ENCODE measurements at regions not wholly inside any gene's neighbourhood (a gene's known extent, or its start where the extent isn't known, plus 50 kb on each side); places are given as distances from the start of the nearest gene placed in this dataset.

- Histone ChIP-seq H4K20me1 (replicated peaks in 1 of 2; ENCODE audit: control insufficient read depth in 1 of 2, insufficient read depth in 2 of 2, low read length in 2 of 2) (no peaks in the 10 kb centered on the region), H3K27me3 (replicated peaks in 1 of 4; ENCODE audit: control insufficient read depth in 3 of 4, extremely low read depth in 1 of 4, insufficient read depth in 3 of 4, low read length in 3 of 4) (no peaks in the 10 kb centered on the region), H3K36me3 (ENCODE audit: control insufficient read depth in 2 of 4, insufficient read depth in 4 of 4, low read length in 3 of 4) (no peaks in the 10 kb centered on the region), H3K4me3 (ENCODE audit: extremely low read depth in 1 of 4, insufficient read depth in 2 of 4, low read depth in 3 of 4, low read length in 4 of 4) (no peak overlapping the region), H3K23me2 (ENCODE audit: low read depth, low read length) (no peaks in the 10 kb centered on the region), H2BK120ac (replicated peaks; ENCODE audit: low read depth, low read length) (no peak overlapping the region), H3K9ac (replicated peaks in 1 of 4; ENCODE audit: extremely low read depth in 1 of 4, low read depth in 3 of 4, low read length in 3 of 4) (no peak overlapping the region), H4K91ac (replicated peaks; ENCODE audit: insufficient read length, low read length) (no peak overlapping the region), H2BK5ac (ENCODE audit: low read depth, low read length) (no peak overlapping the region), H2BK15ac (ENCODE audit: low read length) (no peak overlapping the region), H3K79me2 (ENCODE audit: control insufficient read depth in 1 of 2, insufficient read depth in 2 of 2, low read length in 2 of 2) (no peaks in the 10 kb centered on the region), H2AK5ac (ENCODE audit: low read depth, low read length) (no peak overlapping the region), H2BK12ac (ENCODE audit: low read depth, low read length) (no peak overlapping the region), H3K27ac (ENCODE audit: low read depth, low read length) (no peak overlapping the region), H3K23ac (ENCODE audit: insufficient read length) (no peak overlapping the region), H3K18ac (ENCODE audit: extremely low read depth, low read length) (no peak overlapping the region), H3K14ac (ENCODE audit: insufficient read length) (no peak overlapping the region), H3K4me2 (ENCODE audit: insufficient read depth in 1 of 2, low read depth in 2 of 2, low read length in 2 of 2) (no peak overlapping the region), H3K4me1 (replicated peaks in 1 of 4; ENCODE audit: control insufficient read depth in 3 of 4, insufficient read depth in 4 of 4, low read length in 3 of 4) (no peaks in the 10 kb centered on the region), H4K8ac (ENCODE audit: extremely low read depth, insufficient read depth, low read length) (no peak overlapping the region), H3K56ac (replicated peaks; ENCODE audit: insufficient read length, low read depth, low read length) (no peak overlapping the region), H3K79me1 (ENCODE audit: low read depth, low read length) (no peaks in the 10 kb centered on the region), H2AFZ (ENCODE audit: low read length) (no peak overlapping the region), H3K9me3 (ENCODE audit: insufficient read depth in 2 of 2, low read depth in 1 of 2, low read length in 1 of 2) (no peaks in the 10 kb centered on the region), H2BK20ac (ENCODE audit: low read length) (no peak overlapping the region), H3K4ac (replicated peaks; ENCODE audit: insufficient read length, low read depth, low read length) (no peak overlapping the region), H4K5ac (ENCODE audit: insufficient read length, low read depth, low read length) (no peak overlapping the region)
- CTCF ChIA-PET (ENCODE audit: partially characterized antibody): no interaction called here
- WGBS, 2 experiments (ENCODE audit: extremely low coverage in 1 of 2, insufficient coverage in 1 of 2, insufficient read length in 1 of 2, insufficient replicate concordance in 2 of 2, low coverage in 1 of 2, low lambda C conversion rate in 2 of 2, missing lambda C conversion rate in 1 of 2): 94% methylated on average over 2 of the region's 2 CpGs; no CpG with 5 or more reads in 1 of the 2 experiments
- no peak for TF ChIP-seq SIRT6 (IDR thresholded peaks at IDR 0.05; ENCODE audit: low read length)
- TF ChIP-seq BACH1 (IDR thresholded peaks at IDR 0.05; ENCODE audit: low read length): no peak
- no peak for DNase-seq (ENCODE audit: low read depth in 1 of 2, low spot score in 2 of 2)
- FAIRE-seq: no peak
- POLR2A ChIA-PET (ENCODE audit: partially characterized antibody): no interaction called here
Observed at GRCh38 chr7:52150952-52151351, 834.3 kb upstream of the COBL start.

Data from H1 (cell line).